H1 (cell line): ENCODE measurements at regions not wholly inside any gene's neighbourhood (a gene's known extent, or its start where the extent isn't known, plus 50 kb on each side); places are given as distances from the start of the nearest gene placed in this dataset.

Source experiments
- CHD1 ChIP-seq: IDR thresholded peaks from 2 replicates; pipeline ENCODE4 v1.6.1; 2012; ENCODE audit warnings: low read depth, low read length, improper control_type of control experiment
- CTCF ChIP-seq, 3 experiments: IDR thresholded peaks; 1 replicate in 2 of 3; 2 replicates in 1 of 3; pipeline versions ENCODE4 v1.5.1 to v1.6.1; 2011; ENCODE audit warnings: low read length in 3 of 3, mild to moderate bottlenecking in 3 of 3, inconsistent platforms in 2 of 3, low read depth in 1 of 3, moderate library complexity in 1 of 3; ENCODE audit not compliant: insufficient read depth in 1 of 3; ENCODE audit errors: control extremely low read depth in 1 of 3
- GABPA ChIP-seq: IDR thresholded peaks from 2 replicates; pipeline ENCODE4 v1.6.1; 2011; ENCODE audit warnings: mild to moderate bottlenecking, low read length, moderate library complexity, borderline replicate concordance; ENCODE audit not compliant: insufficient read depth

GRCh38 chr1:195550071-195550862, 1058.0 kb downstream of the KCNT2 start:
- TF ChIP-seq GABPA: no peak
- no peak for TF ChIP-seq CHD1
- TF ChIP-seq CTCF (IDR thresholded peaks at IDR 0.05; ENCODE audit: control extremely low read depth in 1 of 3, insufficient read depth in 1 of 3, low read depth in 1 of 3, low read length in 3 of 3): no peak
